Hepatocyte (in vitro differentiated cells): ENCODE measurements at regions not wholly inside any gene's neighbourhood (a gene's known extent, or its start where the extent isn't known, plus 50 kb on each side); places are given as distances from the start of the nearest gene placed in this dataset.
"Not testable (repeated sequence)": the region's sequence is repeated elsewhere in the genome, so short reads cannot be mapped to it uniquely, and the experiment has no call there.

Experiments used
- DNase-seq: peaks from one replicate; pipeline ENCODE4 v3.0.0-alpha.2; 2016; ENCODE audit warnings: low spot score
- H2AFZ ChIP-seq: fragments of 200-600 bp; sonication (generic); 2 replicates; pipeline ENCODE4 v1.6.0; 2016; ENCODE audit warnings: antibody characterized with exemption, mild to moderate bottlenecking
- H3K27ac ChIP-seq: fragments of 200-600 bp; sonication (generic); 2 replicates; pipeline ENCODE4 v1.5.1; 2016; ENCODE audit warnings: mild to moderate bottlenecking
- H3K27me3 ChIP-seq: fragments of 200-600 bp; sonication (generic); 2 replicates; pipeline ENCODE4 v1.6.1; 2016
- H3K36me3 ChIP-seq: fragments of 200-600 bp; sonication (generic); replicated peaks from 2 replicates; pipeline ENCODE4 v1.5.1; 2016; ENCODE audit warnings: low read depth; ENCODE audit not compliant: insufficient read depth
- H3K4me1 ChIP-seq: fragments of 200-600 bp; sonication (generic); 2 replicates; pipeline ENCODE4 v1.5.1; 2016; ENCODE audit warnings: mild to moderate bottlenecking, moderate library complexity; ENCODE audit not compliant: insufficient read depth
- H3K4me2 ChIP-seq: fragments of 200-600 bp; sonication (generic); 2 replicates; pipeline ENCODE4 v1.6.0; 2016
- H3K4me3 ChIP-seq: fragments of 200-600 bp; sonication (generic); 2 replicates; pipeline ENCODE4 v1.5.1; 2016; ENCODE audit warnings: mild to moderate bottlenecking
- H3K79me2 ChIP-seq: fragments of 200-600 bp; sonication (generic); 2 replicates; pipeline ENCODE4 v1.6.0; 2017; ENCODE audit warnings: mild to moderate bottlenecking
- H3K9me2 ChIP-seq: fragments of 200-600 bp; sonication (generic); replicated peaks from 2 replicates; pipeline ENCODE4 v1.6.0; 2017; ENCODE audit warnings: mild to moderate bottlenecking; ENCODE audit not compliant: insufficient read depth
- H3K9me3 ChIP-seq: fragments of 200-600 bp; sonication (generic); 2 replicates; pipeline ENCODE4 v1.5.1; 2016; ENCODE audit warnings: low read depth, mild to moderate bottlenecking
- H4K20me1 ChIP-seq: fragments of 200-600 bp; sonication (generic); 2 replicates; pipeline ENCODE4 v1.6.0; 2016; ENCODE audit warnings: mild to moderate bottlenecking; ENCODE audit not compliant: insufficient read depth, poor library complexity, severe bottlenecking
- CTCF ChIP-seq: fragments of 200-600 bp; sonication (generic); IDR thresholded peaks from 2 replicates; pipeline ENCODE4 v1.5.1; 2016; ENCODE audit warnings: antibody characterized with exemption, mild to moderate bottlenecking; ENCODE audit not compliant: poor library complexity
- EZH2 ChIP-seq: fragments of 200-600 bp; sonication (generic); IDR thresholded peaks from 2 replicates; pipeline ENCODE4 v1.6.1; 2016; ENCODE audit warnings: antibody characterized with exemption, mild to moderate bottlenecking, borderline replicate concordance
- EZH2phosphoT487 ChIP-seq: fragments of 200-600 bp; sonication (generic); IDR thresholded peaks from one replicate; pipeline ENCODE4 v1.6.1; 2018; ENCODE audit warnings: antibody characterized with exemption, mild to moderate bottlenecking, low read depth, moderate library complexity; ENCODE audit not compliant: unreplicated experiment, severe bottlenecking
- WGBS: methylation state at CpG from one replicate; pipeline ENCODE4 v1.1.6; 2016; ENCODE audit warnings: low lambda C conversion rate; ENCODE audit errors: missing lambda C conversion rate; 5-methylcytosine and 5-hydroxymethylcytosine counted together

DNA sequence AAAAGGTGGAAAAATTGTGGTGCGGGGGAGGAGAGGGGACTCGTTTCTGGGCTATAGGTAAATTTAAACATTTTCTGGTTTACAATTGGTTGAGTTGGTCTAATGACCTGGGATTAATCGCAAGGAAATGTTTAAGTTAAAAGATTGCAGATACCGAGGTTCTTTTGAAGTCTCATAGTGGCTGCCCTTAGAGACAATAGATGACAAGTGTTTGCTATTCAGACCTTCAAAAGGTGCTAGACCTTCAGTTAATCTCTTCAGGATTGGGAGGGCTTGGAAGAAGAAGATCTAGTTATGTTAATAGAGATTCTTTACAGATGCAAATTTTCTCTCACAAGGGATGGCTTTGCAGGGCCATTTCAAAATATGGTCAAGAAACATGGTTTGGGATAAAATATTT is 2286.1 kb upstream of the AGA start:
- 81% methylated on average over 4 of the region's 4 CpGs for WGBS
- H3K9me2 ChIP-seq = no peaks in the 10 kb centered on the region
- no peak overlapping the region for H3K4me3 ChIP-seq
- H3K9me3 ChIP-seq = no peaks in the 10 kb centered on the region
- H2AFZ ChIP-seq = no peak overlapping the region
- no peaks in the 10 kb centered on the region for H3K4me1 ChIP-seq
- no peak overlapping the region for H3K27ac ChIP-seq
- H3K79me2 ChIP-seq = no peaks in the 10 kb centered on the region
- no peaks in the 10 kb centered on the region for H3K36me3 ChIP-seq
- H4K20me1 ChIP-seq = no peaks in the 10 kb centered on the region
- TF ChIP-seq CTCF = no peak
- no peak for TF ChIP-seq EZH2phosphoT487
- no peaks in the 10 kb centered on the region for H3K27me3 ChIP-seq
- no peak overlapping the region for H3K4me2 ChIP-seq
- DNase-seq = no peak

GRCh38 chr4:179736820-179737219 is 2294.6 kb upstream of the AGA start:
- 94% methylated on average over 6 of the region's 6 CpGs for WGBS
- H3K4me3 ChIP-seq, H3K4me1 ChIP-seq, H3K27ac ChIP-seq, H3K79me2 ChIP-seq, DNase-seq, H3K36me3 ChIP-seq, H2AFZ ChIP-seq, H3K9me3 ChIP-seq, H3K4me2 ChIP-seq, H4K20me1 ChIP-seq, H3K27me3 ChIP-seq, H3K9me2 ChIP-seq: not testable (repeated sequence)

- no peaks in the 10 kb centered on the region for H3K36me3 ChIP-seq
- H3K9me2 ChIP-seq = no peaks in the 10 kb centered on the region
- TF ChIP-seq CTCF (no peak), EZH2phosphoT487 (no peak), EZH2 (no peak)
- no peak for DNase-seq
- no peaks in the 10 kb centered on the region for H3K27me3 ChIP-seq
- no peak overlapping the region for H3K4me2 ChIP-seq
- no peak overlapping the region for H2AFZ ChIP-seq
- no peak overlapping the region for H3K4me3 ChIP-seq
- no peaks in the 10 kb centered on the region for H3K9me3 ChIP-seq
- WGBS = 87% methylated on average over 3 of the region's 3 CpGs
- no peak overlapping the region for H3K27ac ChIP-seq
- H3K79me2 ChIP-seq = no peaks in the 10 kb centered on the region
- H4K20me1 ChIP-seq = no peaks in the 10 kb centered on the region
- no peaks in the 10 kb centered on the region for H3K4me1 ChIP-seq
Observed at GRCh38 chr4:179738822-179739221, 2296.6 kb upstream of the AGA start.

DNA sequence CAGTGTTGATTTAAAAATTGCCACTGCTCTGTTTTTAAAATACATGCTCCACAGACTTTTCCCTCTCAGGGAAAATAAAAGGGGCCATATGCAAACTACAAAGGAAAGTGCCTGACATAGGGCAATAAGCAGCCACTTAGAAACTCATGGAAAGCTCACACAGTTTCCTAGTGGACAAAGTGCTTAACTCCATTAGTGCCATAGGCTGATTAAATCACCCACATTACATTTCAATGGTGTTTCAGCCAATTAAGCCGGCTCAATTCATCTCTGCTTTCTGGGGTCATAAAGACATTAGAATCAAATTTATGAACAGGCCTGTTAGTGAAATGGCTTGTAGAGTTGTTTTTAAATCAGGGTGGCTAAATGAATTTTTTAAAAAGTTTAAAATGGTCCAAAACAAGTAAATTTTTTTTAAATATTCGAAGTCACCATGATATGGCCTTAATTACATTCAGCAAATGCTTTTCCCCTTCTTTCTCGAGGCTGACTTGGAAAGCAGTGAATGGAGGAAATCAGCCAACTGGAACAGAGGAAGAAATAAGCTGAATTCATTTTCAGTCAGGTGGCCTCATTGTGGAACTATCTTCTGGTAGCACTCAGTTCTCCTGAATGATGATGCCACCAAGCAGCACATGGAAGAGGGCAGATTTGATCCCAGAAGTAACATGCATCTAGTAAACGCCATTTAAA is 2305.1 kb upstream of the AGA start:
- H3K9me3 ChIP-seq = no peaks in the 10 kb centered on the region
- H2AFZ ChIP-seq = no peak overlapping the region
- no peak overlapping the region for H3K4me3 ChIP-seq
- H3K27ac ChIP-seq = no peak overlapping the region
- no peak for DNase-seq
- TF ChIP-seq CTCF = no peak
- no peak for TF ChIP-seq EZH2
- no peak for TF ChIP-seq EZH2phosphoT487
- H3K79me2 ChIP-seq = no peaks in the 10 kb centered on the region
- no peaks in the 10 kb centered on the region for H3K9me2 ChIP-seq
- H4K20me1 ChIP-seq = no peaks in the 10 kb centered on the region
- 95% methylated on average over 4 of the region's 4 CpGs for WGBS
- no peaks in the 10 kb centered on the region for H3K36me3 ChIP-seq
- H3K27me3 ChIP-seq = no peaks in the 10 kb centered on the region
- no peak overlapping the region for H3K4me2 ChIP-seq
- no peaks in the 10 kb centered on the region for H3K4me1 ChIP-seq
